OCI-LY1 (cell line): ENCODE measurements at regions not wholly inside any gene's neighbourhood (a gene's known extent, or its start where the extent isn't known, plus 50 kb on each side); places are given as distances from the start of the nearest gene placed in this dataset.

ENCODE experiments used
- CTCF ChIP-seq: fragments of 200-600 bp; sonication (generic), shearing (Covaris generic); IDR thresholded peaks from 2 replicates; pipeline ENCODE4 v1.5.1; 2017; ENCODE audit warnings: mild to moderate bottlenecking, antibody characterized with exemption, low read length, moderate library complexity, mixed read lengths
- EZH2 ChIP-seq: fragments of 200-600 bp; sonication (generic), shearing (Covaris generic); IDR thresholded peaks from 2 replicates; pipeline ENCODE4 v1.8.0; 2017; ENCODE audit warnings: borderline replicate concordance, mixed run types, mild to moderate bottlenecking, antibody characterized with exemption, low read length, moderate library complexity, mixed read lengths

- TF ChIP-seq CTCF = no peak
- no peak for TF ChIP-seq EZH2
These were observed 105.0 kb upstream of the PAQR3 start for GRCh38 chr4:79044141-79044659.
